Breast epithelium (tissue), 4 donors: ENCODE measurements at regions not wholly inside any gene's neighbourhood (a gene's known extent, or its start where the extent isn't known, plus 50 kb on each side); places are given as distances from the start of the nearest gene placed in this dataset.

Source experiments
- DNase-seq, 2 donors: peaks; one replicate each; pipeline ENCODE4 v3.0.0-alpha.2; 2019; ENCODE audit warnings: low spot score in 2 of 2
- H3K27ac ChIP-seq, 2 donors: fragments of 200-600 bp; sonication (generic) in 1 of 2; one replicate each; pipeline ENCODE4 v1.5.1; 2016 to 2019; ENCODE audit warnings: mild to moderate bottlenecking in 1 of 2
- H3K27me3 ChIP-seq, 2 donors: fragments of 200-600 bp; sonication (generic) in 1 of 2; one replicate each; pipeline versions ENCODE4 v1.5.1 to v1.6.0; 2017 to 2019; ENCODE audit warnings: control low read depth in 1 of 2, mild to moderate bottlenecking in 1 of 2
- H3K36me3 ChIP-seq: fragments of 200-600 bp; one replicate; pipeline ENCODE4 v1.5.1; 2019
- H3K4me1 ChIP-seq, 2 donors: fragments of 200-600 bp; sonication (generic); one replicate each; pipeline ENCODE4 v1.5.1; 2016 to 2019; ENCODE audit warnings: control low read depth in 1 of 2
- H3K4me3 ChIP-seq, 3 donors: fragments of 200-600 bp; sonication (generic); 1 replicate in 2 of 3; 2 replicates in 1 of 3; pipeline ENCODE4 v1.5.1; 2016 to 2019; ENCODE audit warnings: mild to moderate bottlenecking in 3 of 3, moderate library complexity in 2 of 3
- H3K9me3 ChIP-seq, 2 donors: fragments of 200-600 bp; sonication (generic) in 1 of 2; one replicate each; pipeline ENCODE4 v1.5.1; 2016 to 2019; ENCODE audit warnings: control low read depth in 1 of 2
- CTCF ChIP-seq, 3 donors: fragments of 450-650 bp; IDR thresholded peaks; one replicate each; pipeline ENCODE4 v1.5.1; 2016 to 2017; ENCODE audit warnings: antibody characterized with exemption in 3 of 3, mild to moderate bottlenecking in 3 of 3, moderate library complexity in 3 of 3
- POLR2A ChIP-seq: fragments of 450-650 bp; IDR thresholded peaks from one replicate; pipeline ENCODE4 v1.6.1; 2016; ENCODE audit warnings: antibody characterized with exemption, mild to moderate bottlenecking, moderate library complexity
- POLR2AphosphoS5 ChIP-seq, 3 donors: sonication (generic); formaldehyde crosslinking; IDR thresholded peaks; one replicate each; pipeline ENCODE4 v1.6.1; 2017; ENCODE audit warnings: antibody characterized with exemption in 3 of 3
- intact Hi-C: fragments of 100-400 bp; cut with DNase I; formaldehyde crosslinking; loops from one replicate; pipeline ENCODE4 v1.15.1; 2023; ENCODE audit warnings: low total_unique reads

GRCh38 chr3:117201901-117202774 is 492.6 kb downstream of the TUSC7 start:
- Histone ChIP-seq H3K9me3 (no peaks in the 10 kb centered on the region), H3K36me3 (no peaks in the 10 kb centered on the region), H3K27me3 (no peaks in the 10 kb centered on the region), H3K27ac (no peak overlapping the region), H3K4me3 (no peak overlapping the region), H3K4me1 (no peaks in the 10 kb centered on the region)
- intact Hi-C loops = no loop called here
- DNase-seq = no peak
- TF ChIP-seq POLR2A = no peak

DNA sequence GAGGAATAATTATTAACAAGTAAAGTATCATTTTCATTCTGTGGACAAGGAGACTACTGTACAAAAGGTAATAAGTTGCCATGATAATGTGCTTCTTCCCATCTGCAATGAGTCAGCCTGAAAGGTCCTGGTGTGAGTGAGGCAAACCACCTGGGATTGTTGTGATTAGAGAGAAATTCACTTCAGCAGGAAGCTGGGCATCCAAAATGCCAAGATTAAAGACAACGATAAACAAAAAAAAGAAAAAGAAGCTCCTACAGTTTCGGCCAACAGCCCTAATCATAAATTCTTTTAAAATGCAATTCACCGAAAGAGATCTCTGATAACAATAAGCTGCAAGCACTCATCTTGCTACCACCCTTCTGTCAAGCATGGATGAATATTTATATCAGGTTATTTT is 507.8 kb downstream of the TUSC7 start:
- Histone ChIP-seq H3K27me3 (no peaks in the 10 kb centered on the region), H3K27ac (no peak overlapping the region), H3K4me1 (no peaks in the 10 kb centered on the region), H3K4me3 (no peak overlapping the region), H3K9me3 (no peaks in the 10 kb centered on the region), H3K36me3 (no peaks in the 10 kb centered on the region)
- TF ChIP-seq CTCF (IDR thresholded peaks at IDR 0.05) (no peak), POLR2A (no peak), POLR2AphosphoS5 (IDR thresholded peaks at IDR 0.05) (no peak)
- no peak for DNase-seq
- intact Hi-C loops = no loop called here

DNA sequence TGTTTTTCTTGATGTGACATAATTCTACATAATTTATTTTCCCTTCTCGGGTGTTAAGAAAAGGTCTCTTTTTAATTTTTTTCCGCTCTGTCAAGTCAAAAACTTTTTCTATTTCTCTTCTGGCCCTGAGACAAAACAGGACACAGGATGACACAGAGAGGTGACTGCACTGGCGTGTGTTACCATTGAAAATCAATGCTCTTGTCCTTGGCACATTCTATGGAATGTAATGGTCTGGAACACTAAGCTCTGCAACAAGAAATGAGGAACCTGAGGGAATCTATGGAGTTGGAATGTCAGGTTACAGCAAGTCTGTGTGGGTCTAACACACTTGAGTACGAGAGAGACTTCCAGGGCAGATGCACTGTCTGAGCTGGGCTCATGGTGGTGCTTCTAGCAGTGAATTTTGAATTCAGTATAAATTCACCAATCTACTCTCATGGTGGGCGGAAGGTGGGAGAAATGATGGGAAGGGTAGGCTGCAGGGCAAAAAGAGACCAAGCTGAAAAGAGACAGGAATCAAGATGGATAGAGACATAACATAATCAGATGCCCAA is 508.3 kb downstream of the TUSC7 start:
- Histone ChIP-seq H3K27ac (no peak overlapping the region), H3K4me3 (no peak overlapping the region), H3K27me3 (no peaks in the 10 kb centered on the region), H3K9me3 (no peaks in the 10 kb centered on the region), H3K36me3 (no peaks in the 10 kb centered on the region), H3K4me1 (no peaks in the 10 kb centered on the region)
- intact Hi-C loops = no loop called here
- TF ChIP-seq POLR2A (no peak), CTCF (IDR thresholded peaks at IDR 0.05) (no peak), POLR2AphosphoS5 (IDR thresholded peaks at IDR 0.05) (no peak)
- DNase-seq = no peak

DNA sequence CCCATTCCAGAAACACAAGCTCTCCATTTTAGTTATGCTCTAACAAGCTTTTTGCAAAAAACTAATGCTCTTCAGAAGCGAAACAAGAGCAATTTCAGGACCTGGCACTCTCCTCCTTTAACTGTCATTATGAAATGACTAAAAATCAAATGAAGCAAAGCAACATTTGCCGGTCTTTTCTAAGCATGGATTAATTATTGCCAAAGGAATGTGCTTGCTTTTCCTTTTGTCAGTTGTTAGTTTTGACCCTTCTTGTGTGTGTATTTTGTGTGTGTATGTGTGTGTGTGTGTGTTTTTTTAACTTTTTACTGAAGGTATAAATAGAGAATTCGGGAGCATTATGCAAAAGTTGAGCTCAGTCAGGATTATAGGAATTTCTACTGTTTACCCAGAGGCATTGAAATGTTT is 509.1 kb downstream of the TUSC7 start:
- Histone ChIP-seq H3K4me1 (no peaks in the 10 kb centered on the region), H3K4me3 (peak overlapping the region in 2 of 3 donors; percentile 2 to 10), H3K36me3 (no peaks in the 10 kb centered on the region), H3K27ac (no peak overlapping the region), H3K27me3 (no peaks in the 10 kb centered on the region), H3K9me3 (no peaks in the 10 kb centered on the region)
- intact Hi-C loops = no loop called here
- TF ChIP-seq POLR2AphosphoS5 (IDR thresholded peaks at IDR 0.05) = no peak
- no peak for TF ChIP-seq POLR2A
- TF ChIP-seq CTCF (IDR thresholded peaks at IDR 0.05) = no peak
- DNase-seq = no peak

- no peaks in the 10 kb centered on the region for H3K27me3 ChIP-seq
- H3K36me3 ChIP-seq = no peaks in the 10 kb centered on the region
- H3K4me1 ChIP-seq = no peaks in the 10 kb centered on the region
- H3K4me3 ChIP-seq = no peak overlapping the region
- H3K9me3 ChIP-seq = no peaks in the 10 kb centered on the region
- H3K27ac ChIP-seq = no peak overlapping the region
- TF ChIP-seq POLR2AphosphoS5 (IDR thresholded peaks at IDR 0.05) (no peak), CTCF (IDR thresholded peaks at IDR 0.05) (no peak), POLR2A (no peak)
- DNase-seq = no peak
- intact Hi-C loops = no loop called here
Observed at GRCh38 chr3:117219296-117219695, 509.7 kb downstream of the TUSC7 start.
